GM12878 (cell line): ENCODE measurements at regions not wholly inside any gene's neighbourhood (a gene's known extent, or its start where the extent isn't known, plus 50 kb on each side); places are given as distances from the start of the nearest gene placed in this dataset.

Experiments
- BACH1 ChIP-seq: fragments of 450-650 bp; IDR thresholded peaks from 2 replicates; pipeline ENCODE4 v1.6.1; 2017; ENCODE audit warnings: mild to moderate bottlenecking, borderline replicate concordance
- BHLHE40 ChIP-seq, 2 experiments: fragments of 450-650 bp in 1 of 2; IDR thresholded peaks; 2 replicates each; pipeline ENCODE4 v1.6.1; 2011 to 2017; ENCODE audit warnings: low read depth in 2 of 2, borderline replicate concordance in 1 of 2, improper control_type of control experiment in 1 of 2, low read length in 1 of 2, mild to moderate bottlenecking in 1 of 2
- DPF2 ChIP-seq: fragments of 450-650 bp; IDR thresholded peaks from 2 replicates; pipeline ENCODE4 v1.6.1; 2017; ENCODE audit warnings: mild to moderate bottlenecking
- ESRRA ChIP-seq: IDR thresholded peaks from 2 replicates; pipeline ENCODE4 v1.6.1; 2012; ENCODE audit warnings: mild to moderate bottlenecking, low read length, improper control_type of control experiment
- FOXM1 ChIP-seq: IDR thresholded peaks from 2 replicates; pipeline ENCODE4 v1.6.1; 2012; ENCODE audit warnings: low read depth, mild to moderate bottlenecking, inconsistent platforms, low read length, moderate library complexity
- GATAD2B ChIP-seq: fragments of 450-650 bp; conservative IDR thresholded peaks from 2 replicates; pipeline ENCODE4 v1.6.1; 2017; ENCODE audit warnings: low read depth, mild to moderate bottlenecking, moderate library complexity
- HDGF ChIP-seq: fragments of 450-650 bp; IDR thresholded peaks from 2 replicates; pipeline ENCODE4 v1.6.1; 2016; ENCODE audit warnings: antibody characterized with exemption
- IKZF2 ChIP-seq, 2 experiments: fragments of 450-650 bp; IDR thresholded peaks; 2 replicates each; pipeline ENCODE4 v1.6.1; 2017; ENCODE audit warnings: mild to moderate bottlenecking in 2 of 2, moderate library complexity in 2 of 2
- MTA3 ChIP-seq: IDR thresholded peaks from 2 replicates; pipeline ENCODE4 v1.6.1; 2012; ENCODE audit warnings: low read length, inconsistent platforms, borderline replicate concordance
- POLR2AphosphoS5 ChIP-seq: IDR thresholded peaks from 2 replicates; pipeline ENCODE4 v1.6.1; 2011; ENCODE audit warnings: mild to moderate bottlenecking, low read length, inconsistent platforms
- RAD21 ChIP-seq: IDR thresholded peaks from 2 replicates; pipeline ENCODE4 v1.6.1; 2011; ENCODE audit warnings: mild to moderate bottlenecking, low read depth, low read length, moderate library complexity; ENCODE audit not compliant: insufficient read depth
- SIN3A ChIP-seq: IDR thresholded peaks from 2 replicates; pipeline ENCODE4 v1.6.1; 2012; ENCODE audit warnings: low read depth, low read length, improper control_type of control experiment
- TCF12 ChIP-seq: IDR thresholded peaks from 2 replicates; pipeline ENCODE4 v1.6.1; 2011; ENCODE audit warnings: low read depth, mild to moderate bottlenecking, low read length
- WRNIP1 ChIP-seq: IDR thresholded peaks from 2 replicates; pipeline ENCODE4 v1.6.1; 2011; ENCODE audit warnings: low read depth, low read length, improper control_type of control experiment, borderline replicate concordance
- ZNF207 ChIP-seq: fragments of 450-650 bp; IDR thresholded peaks from 2 replicates; pipeline ENCODE4 v1.6.1; 2014; ENCODE audit warnings: antibody characterized with exemption, mild to moderate bottlenecking, borderline replicate concordance
- ZNF274 ChIP-seq: IDR thresholded peaks from one replicate; pipeline ENCODE4 v1.8.0; 2011; ENCODE audit not compliant: insufficient read length, insufficient read depth
- ZSCAN29 ChIP-seq: fragments of 450-650 bp; IDR thresholded peaks from 2 replicates; pipeline ENCODE4 v1.6.1; 2017; ENCODE audit warnings: mild to moderate bottlenecking, moderate library complexity
- TF ChIP-seq, protein P1 (sequence below): IDR thresholded peaks from 2 replicates; pipeline ENCODE4 v1.6.1; 2011; ENCODE audit warnings: borderline replicate concordance, low read depth, mild to moderate bottlenecking, moderate library complexity, mixed read lengths, low read length; ENCODE audit not compliant: insufficient read depth; ENCODE audit errors: extremely low read length
- TF ChIP-seq, protein P2 (sequence below): fragments of 150-350 bp; IDR thresholded peaks from 2 replicates; pipeline ENCODE4 v1.6.1; 2016; ENCODE audit warnings: low read depth, low read length
- TF ChIP-seq, protein P3 (sequence below): fragments of 450-650 bp; formaldehyde crosslinking; IDR thresholded peaks from 2 replicates; pipeline ENCODE4 v1.4.0; 2022; ENCODE audit warnings: mild to moderate bottlenecking, moderate library complexity

DNA sequence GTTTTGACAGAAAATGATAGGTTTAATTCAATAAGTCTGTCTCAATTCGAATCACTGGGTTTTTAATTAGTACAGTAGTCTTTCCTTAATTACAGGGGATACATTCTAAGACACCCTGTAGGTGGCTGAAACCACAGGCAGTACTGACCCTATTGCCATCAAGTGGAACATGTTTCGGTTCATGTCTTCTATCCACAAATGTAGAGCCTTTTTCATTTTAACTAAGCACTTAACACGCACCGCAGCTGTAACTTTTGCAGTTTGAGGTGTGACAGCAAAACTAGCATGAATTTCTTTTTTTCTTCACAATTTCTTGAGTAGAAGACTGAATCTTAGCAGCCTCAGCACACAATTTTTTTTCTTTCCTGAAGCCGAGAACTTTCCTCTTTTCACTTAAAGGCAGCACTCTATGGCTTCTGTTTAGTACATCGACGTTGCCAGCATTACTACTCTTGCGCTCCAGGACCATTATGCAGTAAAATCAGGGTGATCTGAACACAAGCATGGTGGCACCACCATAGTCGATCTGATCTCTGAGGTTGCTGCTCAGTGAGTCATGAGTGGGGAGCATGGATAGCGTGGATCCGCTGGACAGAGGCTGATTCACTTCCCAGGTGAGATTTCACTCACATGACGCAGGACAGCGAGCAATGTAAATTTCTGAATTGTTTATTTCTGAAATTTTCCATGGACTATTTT, 805.1 kb downstream of the RNF144A start (continued):
- no peak for TF ChIP-seq GATAD2B
- TF ChIP-seq ZNF207, result no peak
- no peak for TF ChIP-seq SIN3A
- no peak for TF ChIP-seq MTA3
- peak; percentile 47; the same call in 1 of the 2 replicates for TF ChIP-seq ZSCAN29
- TF ChIP-seq, protein P1, sequence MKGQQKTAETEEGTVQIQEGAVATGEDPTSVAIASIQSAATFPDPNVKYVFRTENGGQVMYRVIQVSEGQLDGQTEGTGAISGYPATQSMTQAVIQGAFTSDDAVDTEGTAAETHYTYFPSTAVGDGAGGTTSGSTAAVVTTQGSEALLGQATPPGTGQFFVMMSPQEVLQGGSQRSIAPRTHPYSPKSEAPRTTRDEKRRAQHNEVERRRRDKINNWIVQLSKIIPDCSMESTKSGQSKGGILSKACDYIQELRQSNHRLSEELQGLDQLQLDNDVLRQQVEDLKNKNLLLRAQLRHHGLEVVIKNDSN, result no peak
- peak; percentile 77 to 84; a peak in 3 of 4 replicates for TF ChIP-seq IKZF2 (IDR thresholded peaks at IDR 0.05)
- TF ChIP-seq, protein P2, sequence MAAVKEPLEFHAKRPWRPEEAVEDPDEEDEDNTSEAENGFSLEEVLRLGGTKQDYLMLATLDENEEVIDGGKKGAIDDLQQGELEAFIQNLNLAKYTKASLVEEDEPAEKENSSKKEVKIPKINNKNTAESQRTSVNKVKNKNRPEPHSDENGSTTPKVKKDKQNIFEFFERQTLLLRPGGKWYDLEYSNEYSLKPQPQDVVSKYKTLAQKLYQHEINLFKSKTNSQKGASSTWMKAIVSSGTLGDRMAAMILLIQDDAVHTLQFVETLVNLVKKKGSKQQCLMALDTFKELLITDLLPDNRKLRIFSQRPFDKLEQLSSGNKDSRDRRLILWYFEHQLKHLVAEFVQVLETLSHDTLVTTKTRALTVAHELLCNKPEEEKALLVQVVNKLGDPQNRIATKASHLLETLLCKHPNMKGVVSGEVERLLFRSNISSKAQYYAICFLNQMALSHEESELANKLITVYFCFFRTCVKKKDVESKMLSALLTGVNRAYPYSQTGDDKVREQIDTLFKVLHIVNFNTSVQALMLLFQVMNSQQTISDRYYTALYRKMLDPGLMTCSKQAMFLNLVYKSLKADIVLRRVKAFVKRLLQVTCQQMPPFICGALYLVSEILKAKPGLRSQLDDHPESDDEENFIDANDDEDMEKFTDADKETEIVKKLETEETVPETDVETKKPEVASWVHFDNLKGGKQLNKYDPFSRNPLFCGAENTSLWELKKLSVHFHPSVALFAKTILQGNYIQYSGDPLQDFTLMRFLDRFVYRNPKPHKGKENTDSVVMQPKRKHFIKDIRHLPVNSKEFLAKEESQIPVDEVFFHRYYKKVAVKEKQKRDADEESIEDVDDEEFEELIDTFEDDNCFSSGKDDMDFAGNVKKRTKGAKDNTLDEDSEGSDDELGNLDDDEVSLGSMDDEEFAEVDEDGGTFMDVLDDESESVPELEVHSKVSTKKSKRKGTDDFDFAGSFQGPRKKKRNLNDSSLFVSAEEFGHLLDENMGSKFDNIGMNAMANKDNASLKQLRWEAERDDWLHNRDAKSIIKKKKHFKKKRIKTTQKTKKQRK, result no peak
- TF ChIP-seq BACH1, result peak; percentile 67; the same call in 1 of the 2 replicates
- TF ChIP-seq ESRRA, result no peak
- TF ChIP-seq TCF12, result peak; percentile 71
- no peak for TF ChIP-seq HDGF
- no peak for TF ChIP-seq RAD21
- no peak for TF ChIP-seq WRNIP1
- 0 out of 2 replicates have a peak, but pooled peaks have one; percentile 45 for TF ChIP-seq FOXM1
- TF ChIP-seq, protein P3, sequence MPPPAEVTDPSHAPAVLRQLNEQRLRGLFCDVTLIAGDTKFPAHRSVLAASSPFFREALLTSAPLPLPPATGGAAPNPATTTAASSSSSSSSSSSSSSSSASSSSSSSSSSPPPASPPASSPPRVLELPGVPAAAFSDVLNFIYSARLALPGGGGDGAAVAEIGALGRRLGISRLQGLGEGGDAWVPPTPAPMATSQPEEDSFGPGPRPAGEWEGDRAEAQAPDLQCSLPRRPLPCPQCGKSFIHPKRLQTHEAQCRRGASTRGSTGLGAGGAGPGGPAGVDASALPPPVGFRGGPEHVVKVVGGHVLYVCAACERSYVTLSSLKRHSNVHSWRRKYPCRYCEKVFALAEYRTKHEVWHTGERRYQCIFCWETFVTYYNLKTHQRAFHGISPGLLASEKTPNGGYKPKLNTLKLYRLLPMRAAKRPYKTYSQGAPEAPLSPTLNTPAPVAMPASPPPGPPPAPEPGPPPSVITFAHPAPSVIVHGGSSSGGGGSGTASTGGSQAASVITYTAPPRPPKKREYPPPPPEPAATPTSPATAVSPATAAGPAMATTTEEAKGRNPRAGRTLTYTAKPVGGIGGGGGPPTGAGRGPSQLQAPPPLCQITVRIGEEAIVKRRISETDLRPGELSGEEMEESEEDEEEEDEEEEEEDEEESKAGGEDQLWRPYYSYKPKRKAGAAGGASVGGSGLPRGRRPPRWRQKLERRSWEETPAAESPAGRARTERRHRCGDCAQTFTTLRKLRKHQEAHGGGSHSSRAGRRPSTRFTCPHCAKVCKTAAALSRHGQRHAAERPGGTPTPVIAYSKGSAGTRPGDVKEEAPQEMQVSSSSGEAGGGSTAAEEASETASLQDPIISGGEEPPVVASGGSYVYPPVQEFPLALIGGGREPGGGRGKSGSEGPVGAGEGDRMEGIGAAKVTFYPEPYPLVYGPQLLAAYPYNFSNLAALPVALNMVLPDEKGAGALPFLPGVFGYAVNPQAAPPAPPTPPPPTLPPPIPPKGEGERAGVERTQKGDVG, result no peak
- no peak for TF ChIP-seq ZNF274
- TF ChIP-seq POLR2AphosphoS5, result no peak
- peak; percentile 58 to 60; a peak in 3 of 4 replicates for TF ChIP-seq BHLHE40 (IDR thresholded peaks at IDR 0.05; ENCODE audit: borderline replicate concordance in 1 of 2, low read depth in 2 of 2, low read length in 1 of 2)
- peak; percentile 94 for TF ChIP-seq DPF2
